ENCODE measurements at regions not wholly inside any gene's neighbourhood (a gene's known extent, or its start where the extent isn't known, plus 50 kb on each side); places are given as distances from the start of the nearest gene placed in this dataset.

DNA sequence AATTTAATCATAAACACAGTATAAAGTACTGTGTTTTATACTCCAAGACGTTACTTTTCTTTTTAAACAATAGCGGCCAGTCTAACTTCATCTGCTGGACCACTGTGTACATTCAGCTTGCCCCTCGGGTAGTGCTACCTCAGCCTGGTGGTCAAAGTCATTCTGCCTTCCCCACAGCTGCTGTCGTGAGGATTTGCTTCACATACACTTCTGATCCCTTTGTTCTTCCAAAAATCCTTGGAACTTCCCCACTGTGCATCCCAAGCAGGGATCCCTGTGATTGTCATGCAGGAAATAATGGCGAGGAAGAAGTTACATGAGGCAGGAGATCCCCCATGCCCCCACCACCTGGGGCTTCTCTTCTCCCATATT, 234.9 kb upstream of the STARD13 start:
- no peak for DNase-seq

DNA sequence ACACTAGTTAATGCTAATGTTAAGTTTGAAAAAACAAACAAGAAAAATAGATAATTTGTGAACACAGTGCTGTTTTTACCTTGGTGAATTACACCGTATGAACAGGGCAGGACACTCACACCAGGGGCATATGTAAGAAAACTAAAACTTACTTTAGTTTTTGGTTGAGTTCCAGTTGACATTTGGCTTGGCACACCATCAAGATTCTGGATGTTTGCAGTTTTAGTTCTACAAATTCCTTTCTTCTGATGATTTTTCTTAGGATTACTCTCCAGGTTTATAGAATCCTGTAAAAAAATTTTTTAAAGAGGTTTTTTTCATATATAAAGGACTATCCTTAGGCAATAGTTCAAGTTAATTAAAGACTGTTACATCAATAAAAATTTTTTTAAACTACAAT, 238.5 kb upstream of the STARD13 start:
- no peak for DNase-seq

DNA sequence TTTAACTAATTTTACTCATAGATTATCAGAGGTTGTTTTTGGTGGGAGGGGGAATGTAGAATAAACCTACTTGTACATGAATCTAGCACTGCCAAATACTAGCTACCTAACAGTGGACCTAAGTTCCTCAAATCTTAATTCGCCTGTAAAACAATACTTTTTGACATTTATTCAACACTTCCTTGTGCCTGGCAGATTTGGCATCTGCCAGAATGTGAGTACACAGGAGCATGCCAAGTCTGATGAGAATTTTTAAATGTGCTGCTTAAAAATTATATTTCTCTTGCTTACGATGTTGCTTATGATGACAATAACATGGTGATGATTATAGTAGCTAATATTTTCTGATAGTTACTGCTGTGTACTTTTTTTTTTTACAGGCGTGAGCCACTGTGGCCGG, 240.2 kb upstream of the STARD13 start:
- DNase-seq, result no peak

DNA sequence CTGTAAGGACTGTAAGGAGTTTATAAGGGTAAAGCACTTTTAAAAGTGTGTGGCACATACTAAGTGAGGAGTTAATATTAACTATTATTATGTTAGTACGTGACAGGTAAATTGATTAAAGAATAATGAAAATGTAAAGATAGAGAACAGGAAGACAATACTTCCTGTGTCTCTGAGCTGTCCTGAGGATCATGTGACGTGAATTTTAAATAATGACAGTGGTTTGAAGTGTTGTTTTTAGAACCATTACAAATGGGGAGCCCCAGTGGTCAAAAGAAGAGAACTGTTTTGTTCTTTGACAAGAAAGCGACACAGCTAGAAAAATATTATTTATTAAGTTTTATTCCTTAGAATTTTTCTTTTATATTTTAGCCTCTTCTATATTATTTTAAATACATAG, 241.2 kb upstream of the STARD13 start:
- no peak for DNase-seq

DNA sequence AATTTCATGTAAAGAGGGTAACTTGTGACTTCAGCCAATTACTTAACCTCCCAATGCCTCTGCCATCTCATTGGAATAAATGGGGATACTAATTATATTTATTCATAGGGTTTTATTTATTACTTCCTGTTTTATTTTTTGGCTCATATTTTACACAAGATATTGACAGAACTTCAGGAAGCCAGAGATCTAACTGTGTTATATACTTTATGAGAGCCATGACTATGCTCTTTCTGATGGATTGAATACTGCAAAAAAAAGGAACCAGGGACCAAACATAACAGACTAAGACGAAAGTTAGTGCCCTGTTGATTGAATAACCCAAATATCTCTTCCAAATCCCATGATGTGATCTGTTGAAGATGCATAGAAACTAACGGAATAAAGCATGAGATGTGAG, 243.3 kb upstream of the STARD13 start:
- no peak for DNase-seq

DNA sequence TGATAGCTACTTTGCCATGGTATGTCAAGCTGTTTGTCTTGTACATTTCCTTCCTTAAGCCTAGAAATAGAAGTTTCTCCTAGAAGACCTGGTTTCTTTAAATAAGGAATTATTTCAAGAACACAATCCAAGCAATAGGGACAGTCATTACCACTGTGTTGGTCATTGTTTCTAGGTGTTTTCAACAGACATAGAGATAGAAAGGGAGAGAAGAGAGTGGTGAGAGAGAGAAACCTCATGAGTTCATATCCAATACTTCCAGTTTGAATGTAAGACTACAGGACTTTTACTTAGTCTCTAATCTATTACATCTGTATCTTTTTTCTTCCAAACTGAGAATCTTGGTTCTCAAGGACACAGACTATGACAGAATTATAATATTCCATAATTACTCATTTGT, 245.9 kb upstream of the STARD13 start:
- no peak for DNase-seq

DNA sequence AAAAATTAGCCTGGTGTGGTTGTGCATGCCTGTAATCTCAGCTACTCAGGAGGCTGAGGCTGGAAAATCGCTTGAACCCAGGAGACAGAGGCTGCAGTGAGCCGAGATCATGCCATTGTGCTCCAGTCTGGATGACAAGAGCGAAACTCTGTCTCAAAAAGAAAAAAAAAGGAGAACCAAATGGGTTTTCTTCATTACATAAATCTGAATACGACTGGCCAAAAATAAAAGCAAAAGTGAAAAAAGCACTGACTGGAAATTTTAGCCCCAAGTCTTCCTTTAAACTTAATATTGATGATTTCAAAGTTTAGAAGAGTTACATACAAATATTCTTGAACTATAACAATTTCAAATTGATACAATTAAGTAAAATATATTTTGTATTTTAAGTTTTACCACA, 249.5 kb upstream of the STARD13 start:
- no peak for DNase-seq

DNA sequence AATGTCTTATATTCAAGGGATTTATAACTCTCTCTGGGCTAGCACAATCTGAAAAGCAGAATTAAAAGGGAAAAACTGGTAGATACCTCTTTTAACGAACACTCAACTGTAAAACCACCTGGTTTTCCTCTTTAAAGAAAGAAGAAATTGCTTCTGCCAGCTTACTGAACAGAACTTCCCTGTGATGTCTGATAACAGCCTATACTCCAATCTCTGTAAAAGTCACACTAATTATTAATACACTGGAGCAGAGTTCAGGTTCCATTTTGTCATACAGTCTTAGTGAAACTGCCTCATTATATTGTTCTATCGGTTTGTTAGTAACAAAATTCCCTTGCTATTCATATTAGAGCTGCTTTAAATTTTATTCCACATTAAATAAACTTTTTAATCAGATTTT, 251.0 kb upstream of the STARD13 start:
- no peak for DNase-seq

DNA sequence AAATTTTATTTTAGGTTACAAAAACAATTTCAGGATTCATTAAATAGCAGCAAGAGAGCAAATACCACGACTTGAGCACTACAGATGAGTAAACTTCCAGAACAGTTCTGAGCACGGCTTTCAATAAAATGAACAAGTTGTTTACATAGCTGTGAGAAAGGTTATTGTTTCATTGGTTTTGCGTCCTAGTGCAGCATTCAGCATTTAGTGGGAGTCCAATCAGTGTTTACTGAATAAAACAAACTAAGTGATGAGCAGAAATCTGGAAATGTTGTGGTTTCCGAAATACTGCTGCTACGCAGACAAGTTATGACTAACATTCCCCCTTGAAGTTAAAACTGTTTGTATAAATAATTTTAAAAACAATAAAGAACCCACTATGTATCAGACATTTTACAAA, 251.5 kb upstream of the STARD13 start:
- DNase-seq, result no peak

DNA sequence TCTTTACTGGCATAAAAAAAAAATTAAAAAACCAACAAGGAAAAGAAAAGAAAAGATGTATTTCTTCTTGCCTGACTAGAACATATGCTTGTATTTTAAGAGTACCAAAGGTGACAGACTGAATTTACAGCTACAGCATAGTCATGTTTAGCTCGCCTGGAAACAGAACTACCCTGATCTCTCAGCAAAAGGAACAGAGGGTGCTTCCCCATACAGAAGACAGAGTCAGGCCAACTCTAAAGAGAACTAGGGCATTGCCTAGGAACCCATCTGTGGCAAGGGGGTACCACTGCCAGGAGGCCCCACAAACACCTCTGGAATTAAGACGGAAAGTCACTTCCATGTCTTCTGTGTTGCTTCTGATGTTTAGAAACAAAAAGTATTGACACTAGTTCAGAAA, 252.1 kb upstream of the STARD13 start:
- DNase-seq, result no peak

DNA sequence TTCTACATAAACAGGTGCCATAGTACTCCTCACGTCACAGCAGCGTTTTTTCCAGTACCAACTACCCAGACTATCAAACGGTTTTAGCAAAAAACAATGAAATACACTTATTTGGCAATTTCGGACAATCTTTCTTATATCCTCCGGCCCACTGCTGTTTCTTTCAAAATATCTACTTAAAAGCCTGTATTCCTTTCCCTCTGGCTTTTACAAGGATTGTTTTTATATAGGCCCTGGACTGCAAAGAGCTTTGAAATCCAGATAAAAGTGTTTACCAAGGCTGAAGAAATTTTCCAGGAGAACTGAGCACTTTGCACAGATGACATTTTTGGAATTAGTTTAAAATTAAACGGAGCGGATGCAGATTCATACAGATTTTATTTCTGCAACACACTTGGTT, 255.9 kb upstream of the STARD13 start:
- DNase-seq, result no peak

DNA sequence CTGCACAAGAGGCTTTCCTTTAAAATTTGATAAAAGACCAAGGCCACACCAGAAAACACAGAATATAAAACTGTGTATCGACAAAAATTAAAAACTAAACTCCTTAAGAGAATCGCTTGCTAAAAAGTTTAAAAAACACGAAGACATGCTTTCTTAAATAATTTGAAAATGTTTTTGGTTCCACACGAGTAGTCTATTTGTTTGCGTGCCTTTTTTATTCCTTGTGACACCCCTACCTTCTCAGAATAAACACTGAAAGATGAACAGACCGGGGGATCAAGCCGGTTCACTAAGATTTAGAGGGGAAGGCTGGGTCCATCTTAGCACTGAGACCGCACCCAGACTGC, 256.4 kb upstream of the STARD13 start:
- DNase-seq, result no peak

DNA sequence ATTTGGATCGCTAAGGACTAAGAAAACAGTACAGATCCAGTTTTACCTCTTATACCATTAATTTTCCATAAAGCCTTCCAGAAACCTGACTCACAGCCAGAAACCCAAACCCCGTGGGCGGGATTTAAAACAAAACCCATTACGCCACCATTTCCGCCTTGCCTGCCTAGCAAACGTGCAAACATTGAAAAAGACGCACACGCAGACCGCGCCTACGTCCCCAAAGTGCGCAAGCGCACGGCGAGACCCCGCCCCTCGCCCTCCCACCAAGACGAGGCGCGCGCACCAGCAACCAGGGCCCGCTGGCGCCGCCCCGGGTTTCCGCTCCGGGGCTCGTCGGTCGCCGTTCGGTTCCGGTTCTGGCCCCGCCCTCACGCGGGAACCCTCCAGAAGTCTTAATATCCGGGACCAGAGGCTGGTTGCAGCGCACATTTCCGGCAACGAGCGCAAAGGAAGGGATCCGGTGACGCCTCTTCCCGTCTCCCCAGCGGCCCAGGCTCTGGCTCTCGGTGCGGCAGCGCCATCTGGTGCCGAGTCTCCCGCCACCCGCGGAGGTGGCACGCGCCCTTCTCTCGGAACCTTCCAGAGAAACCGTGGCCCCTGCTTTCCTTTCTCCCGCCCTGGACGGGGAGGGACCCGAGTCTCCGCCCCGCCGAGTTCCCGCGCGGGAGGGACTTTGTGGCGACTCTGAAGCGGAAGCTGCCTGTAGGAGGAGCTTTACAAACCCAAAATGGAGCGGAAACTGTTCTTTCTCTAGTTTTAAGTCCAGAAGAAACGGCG, 256.9 kb upstream of the STARD13 start:
- DNase-seq, result peak; percentile 98

DNA sequence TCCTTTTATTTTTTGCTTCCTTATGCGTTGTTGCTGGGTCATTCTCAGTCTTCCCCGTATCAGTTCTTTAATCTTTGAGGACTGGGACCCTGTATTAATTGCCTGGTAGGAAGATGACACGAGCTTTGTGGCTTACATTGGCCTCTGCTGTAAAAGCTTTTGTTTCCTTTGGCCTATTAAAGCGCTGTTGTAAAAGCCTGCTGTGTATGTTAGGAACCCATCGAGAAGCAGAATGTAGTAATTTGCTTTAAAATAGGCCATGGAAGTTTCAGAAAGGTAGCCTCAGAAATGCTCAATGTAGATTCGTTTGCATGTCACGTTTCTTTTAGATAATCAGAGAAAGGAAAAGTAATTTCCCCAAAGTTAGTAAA, 257.5 kb upstream of the STARD13 start:
- DNase-seq, result no peak

DNA sequence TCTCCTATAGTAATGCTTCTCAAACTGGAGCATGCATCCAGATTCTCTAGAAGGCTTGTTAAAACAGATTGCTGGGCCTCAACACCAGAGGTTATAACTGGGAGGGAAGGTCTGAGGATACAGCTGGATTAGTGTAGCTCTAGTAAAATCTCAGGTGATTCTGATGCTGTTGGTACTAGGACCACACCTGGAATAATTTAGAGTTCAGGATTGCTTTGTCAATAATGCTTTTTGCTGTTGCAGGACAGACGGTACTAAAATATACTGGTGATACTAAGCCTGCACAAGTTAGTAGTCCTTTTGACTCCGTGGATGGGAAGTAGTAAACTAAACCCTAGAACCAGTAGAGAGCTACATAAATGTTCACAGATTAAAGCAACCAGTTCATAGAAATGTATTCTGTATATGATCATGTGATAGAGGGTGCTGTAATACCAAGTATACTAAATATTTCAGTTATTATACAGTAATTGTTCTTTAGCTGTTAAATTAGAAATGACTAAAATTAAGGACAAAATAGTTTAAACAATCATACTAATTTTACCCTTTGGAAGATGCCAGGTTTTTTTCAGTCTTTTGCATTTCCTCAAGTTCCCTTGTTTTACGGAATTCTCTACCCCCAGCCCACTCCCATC, 258.2 kb upstream of the STARD13 start:
- DNase-seq, result no peak

DNA sequence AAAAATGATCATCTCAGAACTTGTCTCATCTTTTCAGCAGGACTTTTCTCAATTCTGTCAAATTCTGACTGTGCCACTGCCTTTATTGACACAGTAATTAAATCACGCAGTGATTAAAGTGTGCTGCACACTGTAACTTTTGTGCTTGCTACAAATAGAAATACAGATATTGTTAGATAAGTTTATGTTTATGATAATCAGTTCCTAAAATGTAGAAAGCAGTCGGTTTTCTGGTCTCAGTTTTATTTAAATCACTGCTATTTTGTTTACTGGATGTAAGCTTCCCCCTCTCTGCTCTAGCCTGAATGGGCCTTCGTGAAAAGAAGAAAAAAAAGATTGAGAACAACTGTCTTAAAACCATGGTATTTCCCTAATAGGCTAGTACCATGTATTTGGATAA, 258.8 kb upstream of the STARD13 start:
- no peak for DNase-seq

DNA sequence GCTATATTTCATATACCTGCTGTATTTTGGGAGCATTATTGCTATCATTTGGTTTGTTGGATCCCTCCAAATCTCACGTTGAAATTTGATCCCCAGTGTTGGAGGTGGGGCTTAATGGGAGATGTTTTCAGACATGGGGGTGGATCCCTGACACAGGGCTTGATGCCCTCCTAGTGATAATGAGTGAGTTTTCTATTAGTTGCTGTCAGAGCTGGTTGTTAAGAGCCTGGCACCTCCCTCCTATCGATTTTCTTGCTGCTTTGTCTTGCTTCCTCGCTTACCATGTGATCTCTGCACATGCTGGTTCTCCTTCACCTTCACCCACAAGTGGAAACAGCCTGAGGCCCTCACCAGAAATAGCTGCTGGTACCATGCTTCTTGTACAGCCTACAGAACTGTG, 259.9 kb upstream of the STARD13 start:
- DNase-seq, result no peak

DNA sequence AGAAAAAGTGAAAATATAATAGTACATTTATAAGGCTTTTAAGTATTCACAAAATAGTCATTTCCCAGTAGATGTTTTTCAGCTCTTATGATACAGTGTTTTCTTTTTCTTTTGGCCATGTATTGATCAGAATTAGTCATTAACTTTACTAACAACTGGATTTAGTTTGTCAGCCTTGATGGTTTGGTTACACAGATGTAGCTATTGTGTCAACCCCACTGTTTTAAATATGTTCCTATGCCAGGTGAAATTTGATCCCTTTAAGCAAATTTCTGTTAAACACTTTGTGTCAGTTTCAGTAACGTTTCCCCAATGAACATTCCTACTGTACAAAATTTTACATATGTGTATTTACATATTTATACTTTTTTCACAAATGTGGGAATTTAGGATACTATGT, 261.5 kb upstream of the STARD13 start:
- no peak for DNase-seq

DNA sequence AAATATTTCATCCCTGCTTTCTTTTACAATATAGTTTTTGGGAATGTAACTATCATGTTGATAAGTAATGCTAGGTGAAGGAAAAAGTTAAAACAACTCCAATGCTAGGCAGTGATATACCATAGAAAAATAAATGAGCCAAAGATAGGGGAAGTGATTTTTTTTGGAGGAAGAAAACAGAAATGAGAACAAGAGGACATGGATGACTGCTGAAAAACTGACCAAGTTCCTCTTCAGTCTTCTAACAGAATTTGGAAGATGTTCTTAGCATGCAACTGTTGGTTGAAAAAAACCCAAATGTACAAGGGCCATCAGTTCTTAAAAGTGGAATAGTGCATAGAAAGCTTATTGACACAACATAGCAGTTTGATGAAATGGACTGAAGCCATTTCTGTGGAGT, 262.5 kb upstream of the STARD13 start:
- DNase-seq, result no peak

DNA sequence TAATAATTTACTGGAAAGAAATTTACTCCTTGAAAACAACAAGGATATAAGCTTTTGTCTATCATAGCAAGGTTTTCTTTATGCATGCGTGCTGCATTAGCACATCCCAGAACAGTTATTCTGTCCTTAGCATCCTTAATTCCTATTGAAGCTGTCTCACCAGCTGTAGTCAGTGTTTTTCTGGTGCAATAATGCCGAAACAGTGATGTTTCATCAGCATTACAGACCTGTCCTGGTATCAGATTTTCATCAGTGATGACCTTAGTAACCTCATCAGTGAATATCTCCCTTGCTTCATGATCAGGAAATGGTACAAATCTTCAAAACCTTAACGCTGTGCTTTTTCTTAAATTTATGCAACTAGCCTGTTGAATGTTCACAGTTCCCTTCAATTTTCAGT, 264.7 kb upstream of the STARD13 start:
- DNase-seq, result no peak

DNA sequence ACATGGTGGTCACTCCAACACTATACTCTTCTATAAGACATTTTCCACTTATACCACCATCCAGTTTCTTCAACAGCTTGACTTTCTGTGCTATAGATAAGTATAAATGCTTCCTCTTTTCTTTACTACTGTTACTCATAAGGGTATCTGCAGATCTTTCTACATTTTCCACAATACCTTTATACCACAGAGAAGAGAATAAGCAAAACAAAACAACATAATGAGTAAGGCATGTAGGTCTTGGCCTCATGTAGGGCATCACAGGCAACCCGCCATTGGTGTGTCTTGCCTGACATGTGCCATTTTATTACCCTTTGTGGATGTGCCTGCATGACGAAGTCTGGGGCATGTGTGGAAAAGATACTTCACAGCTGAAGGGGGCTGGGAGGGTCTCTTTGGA, 265.3 kb upstream of the STARD13 start:
- DNase-seq, result no peak

DNA sequence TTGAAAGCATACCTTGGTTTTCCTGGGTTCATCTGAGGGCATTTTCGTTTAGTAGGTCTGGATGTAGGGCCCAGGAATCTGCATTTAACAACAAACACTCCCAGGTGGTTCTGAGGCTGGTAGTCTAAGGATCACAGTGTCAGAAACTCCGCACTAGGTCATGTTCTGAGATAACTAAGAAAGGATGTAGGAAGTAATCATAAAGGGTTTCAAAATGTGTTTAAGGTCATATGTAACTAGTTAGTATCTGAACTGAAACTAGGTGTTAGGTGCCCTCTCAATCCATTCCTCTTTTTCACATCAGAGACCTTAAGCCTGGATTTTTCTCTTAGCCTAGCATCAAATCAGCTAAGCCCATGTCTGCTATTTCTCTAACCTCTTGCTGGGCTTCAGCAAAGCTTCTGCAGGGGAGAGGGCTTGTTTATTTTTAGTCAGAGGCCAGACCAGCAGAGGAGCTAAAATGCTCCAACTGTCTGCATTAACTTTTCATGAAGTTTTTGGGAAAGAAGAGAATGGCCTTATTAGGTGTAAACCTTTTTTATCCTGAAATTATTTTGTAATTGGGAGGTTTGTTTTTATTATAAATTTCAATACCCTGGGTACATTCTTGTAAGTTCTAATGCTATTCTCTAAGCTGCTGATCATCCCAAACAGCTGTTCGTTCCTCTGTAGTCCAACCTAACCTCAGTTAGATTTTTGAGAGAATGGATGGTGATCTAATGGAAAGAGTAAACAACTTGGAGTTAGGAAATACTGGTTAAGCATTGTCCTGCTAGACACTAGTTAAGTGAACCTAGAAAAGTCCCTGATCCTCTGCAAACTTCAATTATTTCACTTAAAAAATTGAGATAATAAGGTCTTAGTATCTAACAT, 262.8 kb upstream of the RFC3 start:
- DNase-seq, result no peak

DNA sequence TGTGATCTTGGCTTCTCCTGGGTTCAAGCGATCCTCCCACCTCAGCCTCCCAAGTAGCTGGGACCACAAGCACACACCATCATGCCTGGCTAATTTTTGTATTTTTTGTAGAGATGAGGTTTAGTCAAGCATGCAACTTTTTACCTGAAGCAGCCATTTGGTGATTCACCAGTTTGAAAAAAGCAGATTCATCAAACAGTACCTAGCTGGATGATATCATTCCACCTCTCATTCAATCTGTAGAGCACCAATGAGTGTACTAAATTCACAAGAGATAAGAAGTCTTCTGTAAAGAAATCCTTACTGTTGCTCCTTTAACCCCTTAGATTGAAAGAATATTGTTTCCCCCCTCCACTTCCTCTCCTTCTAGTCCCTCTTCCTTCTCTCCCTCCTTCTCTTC, 261.1 kb upstream of the RFC3 start:
- DNase-seq, result no peak

DNA sequence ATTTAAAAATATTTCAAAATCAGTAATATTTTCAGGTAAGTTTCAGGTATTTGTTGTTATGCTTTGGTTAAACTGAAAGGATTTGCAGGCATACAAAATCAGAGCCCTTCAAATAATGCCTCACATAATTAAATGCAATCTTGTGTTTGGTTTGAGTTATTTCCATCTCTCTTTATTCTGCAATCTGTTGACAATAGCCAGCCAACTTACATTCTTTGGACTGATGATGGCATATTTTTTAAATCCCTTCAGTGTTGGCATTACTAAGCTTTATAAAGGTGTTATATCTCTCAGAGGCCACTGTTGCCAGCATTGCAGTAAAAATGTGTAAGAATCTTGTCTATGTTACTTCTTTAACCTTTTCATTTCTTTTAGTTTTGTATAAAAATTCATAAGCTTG, 257.2 kb upstream of the RFC3 start:
- no peak for DNase-seq

All from stimulated activated naive CD4-positive, alpha-beta T cell treated with Interleukin-2 at 50 U/mL for 16 hours (primary cell).